SK-N-SH (cell line): ENCODE measurements at regions not wholly inside any gene's neighbourhood (a gene's known extent, or its start where the extent isn't known, plus 50 kb on each side); places are given as distances from the start of the nearest gene placed in this dataset.

Experiments
- CTCF ChIA-PET: fragments of 300-600, 350-600 bp; formaldehyde crosslinking; extraction: SDS; loops from one replicate; lab custom pipeline; 2021; lab: Yijun Ruan, JAX
- POLR2A ChIA-PET: fragments of 350-600 bp; sonication (Branson Sonifier 250); formaldehyde crosslinking; extraction: SDS; loops from one replicate; lab custom pipeline; 2020; ENCODE audit warnings: antibody characterized with exemption, inconsistent platforms; lab: Yijun Ruan, JAX
- DNase-seq: peaks from one replicate; pipeline ENCODE4 v3.0.0; 2012
- H2AFZ ChIP-seq: fragments of 200-600 bp; sonication (generic); 2 replicates; pipeline ENCODE4 v1.8.1; 2016; ENCODE audit warnings: antibody characterized with exemption, mild to moderate bottlenecking, low read depth
- H3F3A ChIP-seq: fragments of 200-600 bp; sonication (generic); replicated peaks from 2 replicates; pipeline ENCODE3; 2016; ENCODE audit warnings: antibody characterized with exemption, mild to moderate bottlenecking; ENCODE audit not compliant: insufficient read depth
- H3K27ac ChIP-seq, 2 experiments: fragments of 200-500 bp in 1 of 2; fragments of 200-600 bp in 1 of 2; sonication (Bioruptor generic) in 1 of 2; sonication (generic), shearing (Covaris generic) in 1 of 2; 2 replicates each; pipeline versions ENCODE4 v1.5.1 to v1.6.1; 2014 to 2016; ENCODE audit warnings: low read depth in 2 of 2, inconsistent platforms in 1 of 2, low read length in 1 of 2, mild to moderate bottlenecking in 1 of 2, mixed read lengths in 1 of 2
- H3K27me3 ChIP-seq: fragments of 200-600 bp; sonication (generic), shearing (Covaris generic); 2 replicates; pipeline ENCODE4 v1.6.1; 2016; ENCODE audit warnings: mixed run types; ENCODE audit not compliant: insufficient read depth
- H3K36me3 ChIP-seq, 2 experiments: fragments of 200-500 bp in 1 of 2; fragments of 200-600 bp in 1 of 2; sonication (Bioruptor generic) in 1 of 2; sonication (generic) in 1 of 2; replicated peaks in 1 of 2; 2 replicates each; pipeline versions ENCODE3 to v1.5.1; 2014 to 2016; ENCODE audit warnings: low read length in 1 of 2, mild to moderate bottlenecking in 1 of 2; ENCODE audit not compliant: insufficient read depth in 2 of 2, control insufficient read depth in 1 of 2
- H3K4me1 ChIP-seq, 2 experiments: fragments of 200-500 bp in 1 of 2; fragments of 200-600 bp in 1 of 2; sonication (Bioruptor generic) in 1 of 2; sonication (generic), shearing (Covaris generic) in 1 of 2; 2 replicates each; pipeline versions ENCODE4 v1.5.1 to v1.6.1; 2014 to 2016; ENCODE audit warnings: low read depth in 1 of 2, low read length in 1 of 2, mixed run types in 1 of 2; ENCODE audit not compliant: insufficient read depth in 2 of 2, control insufficient read depth in 1 of 2
- H3K4me2 ChIP-seq: fragments of 200-600 bp; sonication (generic), shearing (Covaris generic); 2 replicates; pipeline ENCODE4 v1.6.1; 2017; ENCODE audit warnings: mixed run types
- H3K4me3 ChIP-seq, 2 experiments: fragments of 200-500 bp in 1 of 2; fragments of 200-600 bp in 1 of 2; sonication (Bioruptor generic) in 1 of 2; sonication (generic), shearing (Covaris generic) in 1 of 2; 2 replicates each; pipeline versions ENCODE4 v1.5.1 to v1.8.1; 2014 to 2016; ENCODE audit warnings: low read depth in 2 of 2, inconsistent platforms in 1 of 2, low read length in 1 of 2, mild to moderate bottlenecking in 1 of 2, mixed read lengths in 1 of 2, moderate library complexity in 1 of 2
- H3K79me2 ChIP-seq: fragments of 200-600 bp; sonication (generic); 2 replicates; pipeline ENCODE4 v1.8.1; 2017; ENCODE audit warnings: mild to moderate bottlenecking; ENCODE audit not compliant: insufficient read depth
- H3K9ac ChIP-seq: fragments of 200-600 bp; sonication (generic); 2 replicates; pipeline ENCODE4 v1.6.1; 2017; ENCODE audit warnings: mixed run types
- H3K9me2 ChIP-seq: fragments of 200-600 bp; sonication (generic); 2 replicates; pipeline ENCODE4 v1.6.1; 2017; ENCODE audit warnings: mixed run types
- H3K9me3 ChIP-seq: fragments of 200-600 bp; sonication (generic); 2 replicates; pipeline ENCODE4 v1.6.1; 2017; ENCODE audit warnings: mixed run types, mild to moderate bottlenecking, moderate library complexity
- H4K20me1 ChIP-seq: fragments of 200-600 bp; sonication (generic); 2 replicates; pipeline ENCODE4 v1.6.1; 2017; ENCODE audit warnings: mild to moderate bottlenecking, mixed run types; ENCODE audit not compliant: insufficient read depth
- FOXM1 ChIP-seq: IDR thresholded peaks from 2 replicates; pipeline ENCODE4 v1.4.0; 2012; ENCODE audit warnings: low read depth, mild to moderate bottlenecking
- GATA2 ChIP-seq: sonication (generic); formaldehyde crosslinking; IDR thresholded peaks from 2 replicates; pipeline ENCODE4 v1.5.0; 2020; ENCODE audit warnings: mild to moderate bottlenecking, missing genetic modification reagents
- JUND ChIP-seq: IDR thresholded peaks from 2 replicates; pipeline ENCODE4 v1.4.0; 2012
- NRF1 ChIP-seq: IDR thresholded peaks from 2 replicates; pipeline ENCODE4 v1.6.1; 2012; ENCODE audit warnings: low read depth, mild to moderate bottlenecking, low read length
- POLR2AphosphoS5 ChIP-seq: IDR thresholded peaks from 2 replicates; pipeline ENCODE4 v1.6.1; 2012; ENCODE audit warnings: low read depth, low read length
- RCOR1 ChIP-seq: fragments of 150-350 bp; IDR thresholded peaks from 2 replicates; pipeline ENCODE4 v1.6.1; 2017; ENCODE audit warnings: antibody characterized with exemption, low read length
- REST ChIP-seq: IDR thresholded peaks from 2 replicates; pipeline ENCODE4 v1.6.1; 2012; ENCODE audit warnings: mild to moderate bottlenecking, low read depth, low read length, moderate library complexity
- TEAD4 ChIP-seq: IDR thresholded peaks from 2 replicates; pipeline ENCODE4 v1.4.0; 2012; ENCODE audit warnings: mild to moderate bottlenecking, borderline replicate concordance; ENCODE audit not compliant: insufficient read depth
- USF2 ChIP-seq: fragments of 150-350 bp; IDR thresholded peaks from 2 replicates; pipeline ENCODE4 v1.6.1; 2017; ENCODE audit warnings: antibody characterized with exemption, low read length, low read depth, borderline replicate concordance
- YY1 ChIP-seq: IDR thresholded peaks from 2 replicates; pipeline ENCODE4 v1.4.0; 2012; ENCODE audit warnings: low read depth, mild to moderate bottlenecking
- WGBS: methylation state at CpG from one replicate; pipeline ENCODE4 v1.1.6; 2017; ENCODE audit warnings: low lambda C conversion rate; 5-methylcytosine and 5-hydroxymethylcytosine counted together
- TF ChIP-seq, protein P1 (sequence below): fragments of 200-600 bp; sonication (generic); IDR thresholded peaks from 2 replicates; pipeline ENCODE4 v1.6.1; 2017; ENCODE audit warnings: antibody characterized with exemption, mild to moderate bottlenecking, moderate library complexity

- TF ChIP-seq REST (no peak), JUND (no peak), YY1 (no peak), POLR2AphosphoS5 (no peak), FOXM1 (no peak), TEAD4 (no peak), RCOR1 (no peak), GATA2 (no peak), NRF1 (no peak), USF2 (no peak)
- TF ChIP-seq, protein P1, sequence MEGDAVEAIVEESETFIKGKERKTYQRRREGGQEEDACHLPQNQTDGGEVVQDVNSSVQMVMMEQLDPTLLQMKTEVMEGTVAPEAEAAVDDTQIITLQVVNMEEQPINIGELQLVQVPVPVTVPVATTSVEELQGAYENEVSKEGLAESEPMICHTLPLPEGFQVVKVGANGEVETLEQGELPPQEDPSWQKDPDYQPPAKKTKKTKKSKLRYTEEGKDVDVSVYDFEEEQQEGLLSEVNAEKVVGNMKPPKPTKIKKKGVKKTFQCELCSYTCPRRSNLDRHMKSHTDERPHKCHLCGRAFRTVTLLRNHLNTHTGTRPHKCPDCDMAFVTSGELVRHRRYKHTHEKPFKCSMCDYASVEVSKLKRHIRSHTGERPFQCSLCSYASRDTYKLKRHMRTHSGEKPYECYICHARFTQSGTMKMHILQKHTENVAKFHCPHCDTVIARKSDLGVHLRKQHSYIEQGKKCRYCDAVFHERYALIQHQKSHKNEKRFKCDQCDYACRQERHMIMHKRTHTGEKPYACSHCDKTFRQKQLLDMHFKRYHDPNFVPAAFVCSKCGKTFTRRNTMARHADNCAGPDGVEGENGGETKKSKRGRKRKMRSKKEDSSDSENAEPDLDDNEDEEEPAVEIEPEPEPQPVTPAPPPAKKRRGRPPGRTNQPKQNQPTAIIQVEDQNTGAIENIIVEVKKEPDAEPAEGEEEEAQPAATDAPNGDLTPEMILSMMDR, result no peak
- TF ChIP-seq, all 33 proteins: peak for 0
- DNase-seq, result no peak
- Histone ChIP-seq H4K20me1 (no peaks in the 10 kb centered on the region), H3F3A (peaks cover 7% of the 10 kb centered on the region), H3K27me3 (no peaks in the 10 kb centered on the region), H3K4me2 (no peak overlapping the region), H3K36me3 (no peaks in the 10 kb centered on the region), H3K4me3 (no peak overlapping the region), H3K9me2 (no peaks in the 10 kb centered on the region), H3K9me3 (no peaks in the 10 kb centered on the region), H3K4me1 (peaks cover 0 to 10% of the 10 kb centered on the region in 2 experiments; a peak in 3 of 4 replicates), H3K9ac (no peak overlapping the region), H3K79me2 (no peaks in the 10 kb centered on the region), H3K27ac (no peak overlapping the region), H2AFZ (no peak overlapping the region)
- ChIA-PET POLR2A (no interaction called here), CTCF (interaction anchor here (1.3 to 2.2 kb wide), 2 partner anchors 11 kb away, joined by 6 to 11 read pairs; no protein-coding TSS in a partner anchor)
- 92% methylated on average over 11 of the region's 11 CpGs for WGBS
These were observed 172.7 kb downstream of the SOCS6 start for GRCh38 chr18:70461323-70462077.
